NT2/D1 (cell line): ENCODE measurements at regions not wholly inside any gene's neighbourhood (a gene's known extent, or its start where the extent isn't known, plus 50 kb on each side); places are given as distances from the start of the nearest gene placed in this dataset.

Source experiments
- DNase-seq: peaks from one replicate; pipeline ENCODE4 v3.0.0-alpha.2; 2011; ENCODE audit warnings: low read depth, low spot score
- H3K27me3 ChIP-seq: 2 replicates; pipeline ENCODE4 v1.6.0; 2011; ENCODE audit warnings: mild to moderate bottlenecking; ENCODE audit not compliant: insufficient read length, insufficient read depth
- H3K36me3 ChIP-seq: 2 replicates; pipeline ENCODE4 v1.6.1; 2011; ENCODE audit warnings: mild to moderate bottlenecking, low read length, mixed read lengths; ENCODE audit not compliant: insufficient read depth, insufficient read length
- H3K4me1 ChIP-seq: 2 replicates; pipeline ENCODE4 v1.5.1; 2011; ENCODE audit not compliant: insufficient read depth, insufficient read length
- H3K4me3 ChIP-seq: 2 replicates; pipeline ENCODE4 v1.5.1; 2011; ENCODE audit warnings: low read depth; ENCODE audit not compliant: insufficient read length
- H3K9ac ChIP-seq: 2 replicates; pipeline ENCODE4 v1.6.0; 2011; ENCODE audit warnings: low read depth; ENCODE audit not compliant: insufficient read length
- H3K9me3 ChIP-seq: 2 replicates; pipeline ENCODE4 v1.5.1; 2011; ENCODE audit warnings: mild to moderate bottlenecking, low read length; ENCODE audit not compliant: insufficient read depth
- SUZ12 ChIP-seq: IDR thresholded peaks from 2 replicates; pipeline ENCODE4 v1.6.1; 2011; ENCODE audit not compliant: insufficient read length, insufficient read depth; ENCODE audit errors: extremely low read depth
- YY1 ChIP-seq: IDR thresholded peaks from 2 replicates; pipeline ENCODE4 v1.6.1; 2011; ENCODE audit not compliant: insufficient read length, insufficient read depth
- ZNF274 ChIP-seq: IDR thresholded peaks from 2 replicates; pipeline ENCODE4 v1.6.1; 2011; ENCODE audit warnings: mild to moderate bottlenecking, low read depth, low read length

- DNase-seq = no peak
Observed at GRCh38 chr6:120214088-120214499, 864.5 kb upstream of the MAN1A1 start.

GRCh38 chr6:120211955-120212792 lies 862.6 kb upstream of the MAN1A1 start:
- Histone ChIP-seq H3K4me3 (no peak overlapping the region), H3K27me3 (no peaks in the 10 kb centered on the region), H3K9me3 (no peaks in the 10 kb centered on the region), H3K9ac (no peak overlapping the region), H3K4me1 (no peaks in the 10 kb centered on the region), H3K36me3 (no peaks in the 10 kb centered on the region)
- no peak for TF ChIP-seq SUZ12
- TF ChIP-seq ZNF274 = no peak
- TF ChIP-seq YY1 = no peak
- no peak for DNase-seq

More at GRCh38 chr6:120214088-120214499, 864.5 kb upstream of the MAN1A1 start:
- Histone ChIP-seq H3K9ac (no peak overlapping the region), H3K27me3 (no peaks in the 10 kb centered on the region), H3K4me3 (no peak overlapping the region), H3K9me3 (no peaks in the 10 kb centered on the region), H3K4me1 (no peaks in the 10 kb centered on the region), H3K36me3 (no peaks in the 10 kb centered on the region)
- TF ChIP-seq SUZ12 (no peak), YY1 (no peak), ZNF274 (no peak)

- no peak for TF ChIP-seq ZNF274
- TF ChIP-seq YY1 = no peak
- TF ChIP-seq SUZ12 = no peak
- Histone ChIP-seq H3K9ac (no peak overlapping the region), H3K4me1 (no peaks in the 10 kb centered on the region), H3K9me3 (no peaks in the 10 kb centered on the region), H3K36me3 (no peaks in the 10 kb centered on the region), H3K4me3 (no peak overlapping the region), H3K27me3 (no peaks in the 10 kb centered on the region)
- no peak for DNase-seq
Observed at GRCh38 chr6:120202878-120203277, 853.3 kb upstream of the MAN1A1 start.

GRCh38 chr6:120200853-120201252 lies 851.3 kb upstream of the MAN1A1 start:
- TF ChIP-seq ZNF274 = no peak
- no peak for TF ChIP-seq YY1
- no peak for TF ChIP-seq SUZ12
- Histone ChIP-seq H3K4me1 (no peaks in the 10 kb centered on the region), H3K27me3 (no peaks in the 10 kb centered on the region), H3K9ac (no peak overlapping the region), H3K36me3 (no peaks in the 10 kb centered on the region), H3K4me3 (no peak overlapping the region), H3K9me3 (no peaks in the 10 kb centered on the region)
- no peak for DNase-seq

GRCh38 chr6:120198033-120198432 lies 848.5 kb upstream of the MAN1A1 start:
- no peak overlapping the region for H3K9ac ChIP-seq
- TF ChIP-seq YY1 = no peak
- TF ChIP-seq ZNF274 = no peak
- no peak for TF ChIP-seq SUZ12
- DNase-seq = no peak
- no peak overlapping the region for H3K4me3 ChIP-seq
- H3K27me3 ChIP-seq = no peaks in the 10 kb centered on the region
- no peaks in the 10 kb centered on the region for H3K36me3 ChIP-seq
- no peaks in the 10 kb centered on the region for H3K9me3 ChIP-seq
- no peaks in the 10 kb centered on the region for H3K4me1 ChIP-seq

- DNase-seq = no peak
- TF ChIP-seq SUZ12 = no peak
- TF ChIP-seq ZNF274 = no peak
- TF ChIP-seq YY1 = no peak
- Histone ChIP-seq H3K9me3 (no peaks in the 10 kb centered on the region), H3K4me1 (no peaks in the 10 kb centered on the region), H3K27me3 (no peaks in the 10 kb centered on the region), H3K4me3 (no peak overlapping the region), H3K36me3 (no peaks in the 10 kb centered on the region), H3K9ac (no peak overlapping the region)
Observed at GRCh38 chr6:120186080-120186479, 836.5 kb upstream of the MAN1A1 start.

- DNase-seq = no peak
- H3K4me1 ChIP-seq = no peaks in the 10 kb centered on the region
- no peaks in the 10 kb centered on the region for H3K9me3 ChIP-seq
- H3K4me3 ChIP-seq = no peak overlapping the region
- no peaks in the 10 kb centered on the region for H3K36me3 ChIP-seq
- no peak overlapping the region for H3K9ac ChIP-seq
- H3K27me3 ChIP-seq = no peaks in the 10 kb centered on the region
- TF ChIP-seq SUZ12 (no peak), YY1 (no peak), ZNF274 (no peak)
Observed at GRCh38 chr6:120173250-120173649, 823.7 kb upstream of the MAN1A1 start.

GRCh38 chr6:120164531-120164930 lies 815.0 kb upstream of the MAN1A1 start:
- no peak for TF ChIP-seq SUZ12
- TF ChIP-seq ZNF274 = no peak
- TF ChIP-seq YY1 = no peak
- no peaks in the 10 kb centered on the region for H3K36me3 ChIP-seq
- no peaks in the 10 kb centered on the region for H3K27me3 ChIP-seq
- no peak for DNase-seq
- no peak overlapping the region for H3K4me3 ChIP-seq
- H3K9ac ChIP-seq = no peak overlapping the region
- no peaks in the 10 kb centered on the region for H3K4me1 ChIP-seq
- no peaks in the 10 kb centered on the region for H3K9me3 ChIP-seq
